NCI-H526 treated with DMSO at 0.1 percent for 48 hours (cell line): ENCODE measurements at regions not wholly inside any gene's neighbourhood (a gene's known extent, or its start where the extent isn't known, plus 50 kb on each side); places are given as distances from the start of the nearest gene placed in this dataset.
"Not testable (repeated sequence)": the region's sequence is repeated elsewhere in the genome, so short reads cannot be mapped to it uniquely, and the experiment has no call there.

ENCODE experiments used
- DNase-seq: peaks from one replicate; lab custom pipeline; 2025; lab: John Stamatoyannopoulos, UW

- not testable (repeated sequence) for DNase-seq
These were observed 330.7 kb upstream of the PLGLB1 start for GRCh38 chr2:87352178-87352934.

GRCh38 chr2:87353408-87353807 is 331.8 kb upstream of the PLGLB1 start:
- DNase-seq, result not testable (repeated sequence)

- DNase-seq, result not testable (repeated sequence)
These were observed 332.5 kb upstream of the PLGLB1 start for GRCh38 chr2:87354102-87354501.

- not testable (repeated sequence) for DNase-seq
These were observed 338.6 kb upstream of the PLGLB1 start for GRCh38 chr2:87360250-87360649.

GRCh38 chr2:87360927-87361326 is 339.3 kb upstream of the PLGLB1 start:
- not testable (repeated sequence) for DNase-seq

GRCh38 chr2:87361805-87362204 is 340.2 kb upstream of the PLGLB1 start:
- not testable (repeated sequence) for DNase-seq

GRCh38 chr2:87364379-87364778 is 342.7 kb upstream of the PLGLB1 start:
- not testable (repeated sequence) for DNase-seq

GRCh38 chr2:87365038-87365437 is 343.4 kb upstream of the PLGLB1 start:
- not testable (repeated sequence) for DNase-seq

GRCh38 chr2:87386063-87386560 is 361.8 kb upstream of the PLGLB2 start:
- DNase-seq, result not testable (repeated sequence)

- not testable (repeated sequence) for DNase-seq
These were observed 352.1 kb upstream of the PLGLB2 start for GRCh38 chr2:87395784-87396183.

- not testable (repeated sequence) for DNase-seq
These were observed 351.2 kb upstream of the PLGLB2 start for GRCh38 chr2:87396551-87397265.

GRCh38 chr2:87397276-87398065 is 350.4 kb upstream of the PLGLB2 start:
- not testable (repeated sequence) for DNase-seq

- not testable (repeated sequence) for DNase-seq
These were observed 349.2 kb upstream of the PLGLB2 start for GRCh38 chr2:87398567-87399305.

GRCh38 chr2:87401726-87402345 is 346.1 kb upstream of the PLGLB2 start:
- no peak for DNase-seq

GRCh38 chr2:87403893-87404175 is 344.1 kb upstream of the PLGLB2 start:
- no peak for DNase-seq

- DNase-seq, result not testable (repeated sequence)
These were observed 343.3 kb upstream of the PLGLB2 start for GRCh38 chr2:87404411-87405255.

GRCh38 chr2:87405531-87406216 is 342.2 kb upstream of the PLGLB2 start:
- not testable (repeated sequence) for DNase-seq

- DNase-seq, result not testable (repeated sequence)
These were observed 341.3 kb upstream of the PLGLB2 start for GRCh38 chr2:87406406-87407175.

GRCh38 chr2:87409601-87410000 is 338.3 kb upstream of the PLGLB2 start:
- DNase-seq, result not testable (repeated sequence)
